COLO829 (cell line): ENCODE measurements at regions not wholly inside any gene's neighbourhood (a gene's known extent, or its start where the extent isn't known, plus 50 kb on each side); places are given as distances from the start of the nearest gene placed in this dataset.

Source experiments
- DNase-seq: peaks from one replicate; pipeline ENCODE4 v3.0.0; 2012; ENCODE audit warnings: low spot score

GRCh38 chr1:216815260-216816131 is 92.3 kb upstream of the ESRRG start:
- no peak for DNase-seq

- no peak for DNase-seq
Measured at GRCh38 chr1:216814576-216815259, 91.5 kb upstream of the ESRRG start.

- no peak for DNase-seq
Measured at GRCh38 chr1:216812966-216813365, 89.7 kb upstream of the ESRRG start.

- no peak for DNase-seq
Measured at GRCh38 chr1:216809649-216810048, 86.4 kb upstream of the ESRRG start.

GRCh38 chr1:216807696-216808095 is 84.5 kb upstream of the ESRRG start:
- no peak for DNase-seq

GRCh38 chr1:216805953-216806352 is 82.7 kb upstream of the ESRRG start:
- DNase-seq = no peak

- no peak for DNase-seq
Measured at GRCh38 chr1:216805233-216805632, 82.0 kb upstream of the ESRRG start.

- DNase-seq = no peak
Measured at GRCh38 chr1:216804111-216804510, 80.9 kb upstream of the ESRRG start.

- no peak for DNase-seq
Measured at GRCh38 chr1:216794586-216794985, 71.4 kb upstream of the ESRRG start.

- no peak for DNase-seq
Measured at GRCh38 chr1:216793973-216794372, 70.7 kb upstream of the ESRRG start.

GRCh38 chr1:216793303-216793702 is 70.1 kb upstream of the ESRRG start:
- no peak for DNase-seq

- no peak for DNase-seq
Measured at GRCh38 chr1:216788671-216789070, 65.4 kb upstream of the ESRRG start.

GRCh38 chr1:216785737-216786136 is 62.5 kb upstream of the ESRRG start:
- no peak for DNase-seq

GRCh38 chr1:216785221-216785620 is 62.0 kb upstream of the ESRRG start:
- no peak for DNase-seq

- DNase-seq = no peak
Measured at GRCh38 chr1:216779686-216780085, 56.5 kb upstream of the ESRRG start.

GRCh38 chr1:216778737-216779136 is 55.5 kb upstream of the ESRRG start:
- DNase-seq = no peak

GRCh38 chr1:216777148-216777547 is 53.9 kb upstream of the ESRRG start:
- no peak for DNase-seq
